NOMO-1 treated with dmso at 0.1 percent for 144 hours (cell line): ENCODE measurements at regions not wholly inside any gene's neighbourhood (a gene's known extent, or its start where the extent isn't known, plus 50 kb on each side); places are given as distances from the start of the nearest gene placed in this dataset.

Experiments used
- DNase-seq: peaks from one replicate; lab custom pipeline; 2025; ENCODE audit not compliant: unreplicated experiment; lab: John Stamatoyannopoulos, UW

- no peak for DNase-seq
Observed at GRCh38 chr2:226227341-226227740, 572.3 kb downstream of the IRS1 start.

- DNase-seq, result no peak
Observed at GRCh38 chr2:226223704-226224103, 575.9 kb downstream of the IRS1 start.

GRCh38 chr2:226220511-226220910, 579.1 kb downstream of the IRS1 start:
- DNase-seq, result no peak

- no peak for DNase-seq
Observed at GRCh38 chr2:226217191-226217590, 582.4 kb downstream of the IRS1 start.

GRCh38 chr2:226216575-226216974, 583.0 kb downstream of the IRS1 start:
- no peak for DNase-seq

GRCh38 chr2:226215902-226216503, 583.6 kb downstream of the IRS1 start:
- DNase-seq, result peak; percentile 50

- DNase-seq, result no peak
Observed at GRCh38 chr2:226213717-226214116, 585.9 kb downstream of the IRS1 start.

GRCh38 chr2:226211439-226211838, 588.2 kb downstream of the IRS1 start:
- DNase-seq, result no peak

- DNase-seq, result no peak
Observed at GRCh38 chr2:226208726-226209125, 590.9 kb downstream of the IRS1 start.

GRCh38 chr2:226207671-226208070, 591.9 kb downstream of the IRS1 start:
- DNase-seq, result no peak

GRCh38 chr2:226199555-226199954, 600.1 kb downstream of the IRS1 start:
- no peak for DNase-seq

- no peak for DNase-seq
Observed at GRCh38 chr2:226198956-226199355, 600.7 kb downstream of the IRS1 start.

GRCh38 chr2:226190479-226191252, 609.0 kb downstream of the IRS1 start:
- DNase-seq, result no peak

GRCh38 chr2:226189061-226189460, 610.6 kb downstream of the IRS1 start:
- DNase-seq, result no peak

- no peak for DNase-seq
Observed at GRCh38 chr2:226187616-226188015, 612.0 kb downstream of the IRS1 start.

GRCh38 chr2:226187156-226187555, 612.5 kb downstream of the IRS1 start:
- DNase-seq, result no peak

- DNase-seq, result no peak
Observed at GRCh38 chr2:226185616-226186211, 613.9 kb downstream of the IRS1 start.

GRCh38 chr2:226184940-226185615, 614.5 kb downstream of the IRS1 start:
- no peak for DNase-seq

GRCh38 chr2:226184540-226184939, 615.1 kb downstream of the IRS1 start:
- DNase-seq, result no peak

- DNase-seq, result no peak
Observed at GRCh38 chr2:226183550-226183949, 616.1 kb downstream of the IRS1 start.

GRCh38 chr2:226183033-226183432, 616.6 kb downstream of the IRS1 start:
- DNase-seq, result no peak

GRCh38 chr2:226181909-226182308, 617.7 kb downstream of the IRS1 start:
- DNase-seq, result no peak
